CD4-positive, alpha-beta T cell (primary cell): ENCODE measurements at regions not wholly inside any gene's neighbourhood (a gene's known extent, or its start where the extent isn't known, plus 50 kb on each side); places are given as distances from the start of the nearest gene placed in this dataset.

Experiments
- ATAC-seq: fragments of 200-7000 bp; cut with Tn5 transposase; one replicate; pipeline ENCODE4 v1.10.0; 2022; ENCODE audit warnings: mild to moderate bottlenecking; ENCODE audit not compliant: poor library complexity
- CTCF ChIA-PET: fragments of 350-600 bp; sonication (Branson Sonifier 250); formaldehyde crosslinking; loops from one replicate; lab custom pipeline; 2021; ENCODE audit warnings: antibody characterized with exemption, inconsistent platforms; lab: Charles Lee
- POLR2A ChIA-PET: fragments of 350-600 bp; sonication (Branson Sonifier 250); formaldehyde crosslinking; loops from one replicate; lab custom pipeline; 2021; ENCODE audit warnings: antibody characterized with exemption, inconsistent platforms; lab: Charles Lee
- DNase-seq, 14 experiments: peaks; one replicate each; pipeline ENCODE4 v3.0.0-alpha.2; 2013 to 2020; ENCODE audit warnings: mixed read lengths in 2 of 14
- H3K27ac ChIP-seq, 2 donors: one replicate each; pipeline versions ENCODE4 v1.5.1 to v1.7.0; 2013; ENCODE audit warnings: low read length in 2 of 2, low read depth in 1 of 2, mild to moderate bottlenecking in 1 of 2
- H3K27me3 ChIP-seq, 2 experiments: 1 replicate in 1 of 2; 2 replicates in 1 of 2; pipeline versions ENCODE4 v1.6.1 to v1.7.0; 2013; ENCODE audit warnings: low read length in 2 of 2, control low read depth in 1 of 2, mild to moderate bottlenecking in 1 of 2, moderate library complexity in 1 of 2; ENCODE audit not compliant: insufficient read depth in 2 of 2, control insufficient read depth in 1 of 2
- H3K36me3 ChIP-seq: one replicate; pipeline ENCODE4 v1.6.1; 2013; ENCODE audit warnings: low read length, control low read depth; ENCODE audit not compliant: insufficient read depth
- H3K4me1 ChIP-seq: one replicate; pipeline ENCODE4 v1.6.1; 2013; ENCODE audit warnings: low read length, control low read depth; ENCODE audit not compliant: insufficient read depth
- H3K4me3 ChIP-seq: one replicate; pipeline ENCODE4 v1.5.1; 2013; ENCODE audit warnings: mild to moderate bottlenecking, low read length, moderate library complexity
- H3K9me3 ChIP-seq, 2 experiments: 1 replicate in 1 of 2; 2 replicates in 1 of 2; pipeline versions ENCODE4 v1.6.1 to v1.7.0; 2013; ENCODE audit warnings: low read length in 2 of 2, mild to moderate bottlenecking in 2 of 2, control low read depth in 1 of 2, moderate library complexity in 1 of 2; ENCODE audit not compliant: control insufficient read depth in 1 of 2, insufficient read depth in 1 of 2
- H3K27ac Mint-ChIP-seq: one replicate; pipeline ENCODE4 v1.8.0; 2020; ENCODE audit warnings: mixed read lengths
- H3K27me3 Mint-ChIP-seq: one replicate; pipeline ENCODE4 v1.8.0; 2021; ENCODE audit warnings: mixed read lengths
- H3K36me3 Mint-ChIP-seq: one replicate; pipeline ENCODE4 v1.8.0; 2021; ENCODE audit warnings: low read depth, mixed read lengths
- H3K4me1 Mint-ChIP-seq: one replicate; pipeline ENCODE4 v1.8.0; 2021; ENCODE audit warnings: low read depth, mixed read lengths
- H3K4me3 Mint-ChIP-seq: one replicate; pipeline ENCODE4 v1.8.0; 2020; ENCODE audit warnings: mild to moderate bottlenecking, mixed read lengths
- H3K9me3 Mint-ChIP-seq: one replicate; pipeline ENCODE4 v1.8.0; 2020; ENCODE audit warnings: mixed read lengths
- CTCF ChIP-seq: fragments of 200-600 bp; IDR thresholded peaks from one replicate; pipeline ENCODE4 v1.8.0; 2022; ENCODE audit warnings: antibody characterized with exemption, mild to moderate bottlenecking
- intact Hi-C, 2 experiments: fragments of 100-400 bp; cut with DNase I in 1 of 2; cut with micrococcal nuclease in 1 of 2; formaldehyde crosslinking; loops; one replicate each; pipeline versions ENCODE4 v1.15.1 to v1.9.0; 2023 to 2025; cut with DNase I, micrococcal nuclease

- Histone ChIP-seq H3K27ac (no peak overlapping the region), H3K4me3 (no peak overlapping the region), H3K4me1 (no peaks in the 10 kb centered on the region), H3K9me3 (peaks cover 4 to 7% of the 10 kb centered on the region in 2 experiments), H3K36me3 (no peaks in the 10 kb centered on the region), H3K27me3 (peaks cover 0 to 3% of the 10 kb centered on the region in 2 experiments)
- intact Hi-C loops, result no loop called here
- Mint-ChIP-seq H3K4me3 (no peak overlapping the region), H3K27ac (no peak overlapping the region), H3K27me3 (peaks cover 19% of the 10 kb centered on the region), H3K9me3 (no peaks in the 10 kb centered on the region), H3K4me1 (no peaks in the 10 kb centered on the region), H3K36me3 (no peaks in the 10 kb centered on the region)
- ATAC-seq, result no peak
- no peak for DNase-seq
- no peak for TF ChIP-seq CTCF
- CTCF ChIA-PET, result no interaction called here
- POLR2A ChIA-PET, result no interaction called here
These were observed 304.8 kb downstream of the AJAP1 start for GRCh38 chr1:4959216-4959615.

- peaks cover 0 to 3% of the 10 kb centered on the region in 2 experiments for H3K27me3 ChIP-seq
- Mint-ChIP-seq H3K27ac (no peak overlapping the region), H3K27me3 (peaks cover 14% of the 10 kb centered on the region), H3K4me1 (no peaks in the 10 kb centered on the region), H3K4me3 (no peak overlapping the region), H3K36me3 (no peaks in the 10 kb centered on the region), H3K9me3 (peaks cover 4% of the 10 kb centered on the region)
- POLR2A ChIA-PET, result no interaction called here
- H3K9me3 ChIP-seq, result peaks cover 4 to 7% of the 10 kb centered on the region in 2 experiments
- no peaks in the 10 kb centered on the region for H3K4me1 ChIP-seq
- H3K36me3 ChIP-seq, result no peaks in the 10 kb centered on the region
- H3K27ac ChIP-seq, result no peak overlapping the region
- ATAC-seq, result no peak
- CTCF ChIA-PET, result no interaction called here
- no peak for DNase-seq
- intact Hi-C loops, result no loop called here
- no peak overlapping the region for H3K4me3 ChIP-seq
- no peak for TF ChIP-seq CTCF
These were observed 302.6 kb downstream of the AJAP1 start for GRCh38 chr1:4957027-4957426.

GRCh38 chr1:4954392-4954791 is 300.0 kb downstream of the AJAP1 start:
- Histone ChIP-seq H3K9me3 (peaks cover 7 to 8% of the 10 kb centered on the region in 2 experiments), H3K36me3 (no peaks in the 10 kb centered on the region), H3K4me3 (no peak overlapping the region), H3K4me1 (no peaks in the 10 kb centered on the region), H3K27me3 (peaks cover 0 to 3% of the 10 kb centered on the region in 2 experiments), H3K27ac (no peak overlapping the region)
- H3K36me3 Mint-ChIP-seq, result no peaks in the 10 kb centered on the region
- peaks cover 12% of the 10 kb centered on the region for H3K27me3 Mint-ChIP-seq
- no peak overlapping the region for H3K4me3 Mint-ChIP-seq
- DNase-seq, result no peak
- ChIA-PET CTCF (interaction anchor here (0.8 kb wide), 1 partner anchor 9 kb away, joined by 3 read pairs; no protein-coding TSS in a partner anchor), POLR2A (no interaction called here)
- no peak overlapping the region for H3K27ac Mint-ChIP-seq
- peaks cover 4% of the 10 kb centered on the region for H3K9me3 Mint-ChIP-seq
- ATAC-seq, result no peak
- TF ChIP-seq CTCF, result no peak
- intact Hi-C loops, result no loop called here
- H3K4me1 Mint-ChIP-seq, result no peaks in the 10 kb centered on the region
